Vagina (tissue), 2 donors: ENCODE measurements at regions not wholly inside any gene's neighbourhood (a gene's known extent, or its start where the extent isn't known, plus 50 kb on each side); places are given as distances from the start of the nearest gene placed in this dataset.
A peak's percentile ranks its signal among the peaks of the same experiment; 100 is the strongest.

Experiments used
- DNase-seq, 2 donors: peaks; one replicate each; pipeline ENCODE4 v3.0.0-alpha.2; 2017; ENCODE audit errors: extremely low spot score in 2 of 2
- H3K27ac ChIP-seq: fragments of 200-600 bp; sonication (generic); one replicate; pipeline ENCODE4 v1.5.1; 2019
- H3K27me3 ChIP-seq: fragments of 200-600 bp; sonication (generic); one replicate; pipeline ENCODE4 v1.5.1; 2019
- H3K36me3 ChIP-seq, 2 donors: fragments of 200-600 bp; sonication (generic); one replicate each; pipeline ENCODE4 v1.5.1; 2017 to 2019
- H3K4me1 ChIP-seq: fragments of 200-600 bp; sonication (generic); one replicate; pipeline ENCODE4 v1.5.1; 2019
- H3K4me3 ChIP-seq, 2 donors: fragments of 200-600 bp; sonication (generic); 1 replicate in 1 of 2; 2 replicates in 1 of 2; pipeline ENCODE4 v1.5.1; 2016 to 2019
- H3K9me3 ChIP-seq: fragments of 200-600 bp; sonication (generic); one replicate; pipeline ENCODE4 v1.5.1; 2019
- POLR2A ChIP-seq, 2 donors: fragments of 450-650 bp; IDR thresholded peaks; one replicate each; pipeline ENCODE4 v1.6.1; 2017; ENCODE audit warnings: antibody characterized with exemption in 2 of 2, mild to moderate bottlenecking in 2 of 2, moderate library complexity in 2 of 2
- POLR2AphosphoS5 ChIP-seq, 2 donors: sonication (generic); formaldehyde crosslinking; IDR thresholded peaks; one replicate each; pipeline ENCODE4 v1.9.0; 2017; ENCODE audit warnings: antibody characterized with exemption in 2 of 2, mild to moderate bottlenecking in 2 of 2, low read depth in 1 of 2; ENCODE audit not compliant: insufficient read depth in 1 of 2
- intact Hi-C: fragments of 100-400 bp; cut with DNase I; formaldehyde crosslinking; loops from one replicate; pipeline ENCODE4 v1.15.1; 2023
- TF ChIP-seq, protein P1 (sequence below), 3 experiments: fragments of 450-650 bp in 2 of 3; fragments of 200-600 bp in 1 of 3; sonication (generic) in 1 of 3; IDR thresholded peaks; one replicate each; pipeline ENCODE4 v1.5.1; 2017 to 2019; ENCODE audit warnings: antibody characterized with exemption in 3 of 3, mild to moderate bottlenecking in 2 of 3, moderate library complexity in 2 of 3

DNA sequence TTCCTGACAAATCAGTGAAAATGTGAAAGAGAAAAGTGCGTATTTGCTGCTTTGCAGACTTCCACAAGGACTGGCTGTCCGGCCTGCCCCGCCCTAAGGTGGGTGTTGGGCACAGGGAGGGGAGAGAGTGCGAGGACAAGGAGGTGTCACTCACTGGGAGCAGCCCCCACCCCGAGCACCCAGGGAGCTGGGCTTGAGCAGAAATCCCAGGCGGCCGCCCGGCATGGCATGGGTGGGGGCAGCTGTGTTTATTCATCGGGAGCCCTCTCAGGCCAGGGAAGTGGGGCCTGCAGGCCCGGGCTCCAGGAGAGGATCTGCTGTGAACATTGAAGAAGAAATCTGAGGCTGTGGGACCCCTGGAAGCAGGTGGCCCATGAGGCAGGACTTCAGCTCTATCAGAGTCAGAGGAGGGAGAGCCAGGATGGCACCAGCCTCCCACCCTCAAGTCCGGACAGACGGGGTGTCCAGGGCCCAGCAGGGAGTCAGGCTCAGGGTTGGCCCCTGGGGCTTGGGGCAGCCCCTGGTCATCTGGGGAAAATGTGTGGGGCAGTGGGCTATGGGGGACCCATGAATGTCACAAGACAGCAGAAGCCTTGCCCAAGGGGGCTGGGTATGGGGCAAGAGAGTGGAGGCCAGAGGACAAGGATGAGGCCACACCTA, 164.4 kb upstream of the PPP2R2D start:
- DNase-seq, result peak in 1 of 2 donors; percentile 54
- Histone ChIP-seq H3K4me1 (no peaks in the 10 kb centered on the region), H3K9me3 (no peaks in the 10 kb centered on the region), H3K4me3 (no peak overlapping the region), H3K36me3 (no peaks in the 10 kb centered on the region), H3K27me3 (no peaks in the 10 kb centered on the region), H3K27ac (no peak overlapping the region)
- TF ChIP-seq, protein P1, sequence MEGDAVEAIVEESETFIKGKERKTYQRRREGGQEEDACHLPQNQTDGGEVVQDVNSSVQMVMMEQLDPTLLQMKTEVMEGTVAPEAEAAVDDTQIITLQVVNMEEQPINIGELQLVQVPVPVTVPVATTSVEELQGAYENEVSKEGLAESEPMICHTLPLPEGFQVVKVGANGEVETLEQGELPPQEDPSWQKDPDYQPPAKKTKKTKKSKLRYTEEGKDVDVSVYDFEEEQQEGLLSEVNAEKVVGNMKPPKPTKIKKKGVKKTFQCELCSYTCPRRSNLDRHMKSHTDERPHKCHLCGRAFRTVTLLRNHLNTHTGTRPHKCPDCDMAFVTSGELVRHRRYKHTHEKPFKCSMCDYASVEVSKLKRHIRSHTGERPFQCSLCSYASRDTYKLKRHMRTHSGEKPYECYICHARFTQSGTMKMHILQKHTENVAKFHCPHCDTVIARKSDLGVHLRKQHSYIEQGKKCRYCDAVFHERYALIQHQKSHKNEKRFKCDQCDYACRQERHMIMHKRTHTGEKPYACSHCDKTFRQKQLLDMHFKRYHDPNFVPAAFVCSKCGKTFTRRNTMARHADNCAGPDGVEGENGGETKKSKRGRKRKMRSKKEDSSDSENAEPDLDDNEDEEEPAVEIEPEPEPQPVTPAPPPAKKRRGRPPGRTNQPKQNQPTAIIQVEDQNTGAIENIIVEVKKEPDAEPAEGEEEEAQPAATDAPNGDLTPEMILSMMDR (IDR thresholded peaks at IDR 0.05), result no peak
- TF ChIP-seq POLR2AphosphoS5 (IDR thresholded peaks at IDR 0.05; ENCODE audit: insufficient read depth in 1 of 2, low read depth in 1 of 2), result no peak
- no peak for TF ChIP-seq POLR2A (IDR thresholded peaks at IDR 0.05)
- intact Hi-C loops, result no loop called here

DNA sequence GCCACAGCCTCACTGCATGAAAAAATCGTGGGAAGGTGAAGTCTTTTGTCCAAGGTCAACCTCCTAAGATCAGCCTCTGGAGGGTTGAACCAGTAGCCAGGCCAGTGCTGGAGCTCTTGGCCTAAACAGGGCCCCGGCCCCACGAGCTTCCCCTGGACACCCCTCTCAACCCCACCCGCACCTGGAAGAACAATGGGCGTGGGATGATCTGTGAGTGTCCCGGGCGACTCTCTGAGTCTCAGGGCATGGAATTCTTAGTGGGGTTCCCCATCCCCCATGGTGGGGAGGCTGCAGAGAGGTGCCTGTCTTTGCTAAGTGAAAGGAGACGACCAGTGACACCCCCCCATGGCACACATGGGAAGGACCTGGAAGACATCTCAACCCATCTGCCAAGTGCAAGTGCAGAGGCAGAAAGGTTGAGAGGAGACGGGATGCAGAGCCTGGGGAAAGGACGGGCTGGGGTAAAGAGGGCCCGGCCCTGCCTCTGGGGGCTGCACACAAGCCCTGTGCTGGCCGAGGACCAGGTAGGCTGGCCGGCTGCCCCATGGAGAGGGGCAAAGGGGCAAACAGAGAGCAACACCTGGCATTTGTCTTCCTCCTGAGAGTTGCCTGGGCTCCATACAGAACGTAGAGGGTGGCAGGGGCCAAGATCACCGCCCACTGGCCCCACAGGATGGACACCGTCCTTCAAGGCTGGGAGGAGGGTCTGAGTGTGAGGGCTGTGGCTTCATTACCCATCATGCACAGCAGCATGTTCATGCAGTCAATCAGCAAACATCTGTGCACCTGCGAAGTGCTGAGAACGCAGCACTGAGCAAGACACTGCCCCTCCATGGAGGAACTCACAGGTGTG, 163.0 kb upstream of the PPP2R2D start:
- TF ChIP-seq POLR2A (IDR thresholded peaks at IDR 0.05) (no peak), POLR2AphosphoS5 (IDR thresholded peaks at IDR 0.05; ENCODE audit: insufficient read depth in 1 of 2, low read depth in 1 of 2) (no peak)
- TF ChIP-seq, protein P1 (IDR thresholded peaks at IDR 0.05), result no peak
- H3K4me3 ChIP-seq, result no peak overlapping the region
- no peaks in the 10 kb centered on the region for H3K36me3 ChIP-seq
- H3K4me1 ChIP-seq, result no peaks in the 10 kb centered on the region
- H3K27ac ChIP-seq, result no peak overlapping the region
- H3K27me3 ChIP-seq, result no peaks in the 10 kb centered on the region
- DNase-seq, result peak in 1 of 2 donors; percentile 49
- H3K9me3 ChIP-seq, result no peaks in the 10 kb centered on the region
- intact Hi-C loops, result no loop called here

DNA sequence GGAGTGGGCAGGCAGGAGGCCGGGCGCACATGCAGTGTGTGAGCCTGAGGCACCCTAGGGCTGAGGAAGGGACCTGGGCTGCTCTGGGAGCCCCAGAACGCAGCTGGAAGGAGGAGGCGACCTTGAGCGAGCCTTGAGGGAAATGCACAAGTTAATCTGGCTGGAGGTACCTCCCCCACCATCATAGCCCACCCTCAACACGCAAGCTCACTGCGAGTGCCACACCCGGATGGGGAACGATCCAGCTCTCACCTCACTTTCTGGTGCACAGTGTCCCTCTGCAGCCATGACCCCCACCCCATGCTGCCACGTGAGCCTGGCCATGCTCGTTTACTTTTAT, 162.4 kb upstream of the PPP2R2D start:
- no peak overlapping the region for H3K4me3 ChIP-seq
- H3K9me3 ChIP-seq, result no peaks in the 10 kb centered on the region
- TF ChIP-seq POLR2A (IDR thresholded peaks at IDR 0.05) (no peak), POLR2AphosphoS5 (IDR thresholded peaks at IDR 0.05; ENCODE audit: insufficient read depth in 1 of 2, low read depth in 1 of 2) (no peak)
- TF ChIP-seq, protein P1 (IDR thresholded peaks at IDR 0.05), result no peak
- H3K27me3 ChIP-seq, result no peaks in the 10 kb centered on the region
- H3K36me3 ChIP-seq, result no peaks in the 10 kb centered on the region
- peak in 1 of 2 donors; percentile 47 for DNase-seq
- H3K27ac ChIP-seq, result no peak overlapping the region
- H3K4me1 ChIP-seq, result peaks cover 2% of the 10 kb centered on the region
- intact Hi-C loops, result no loop called here

DNA sequence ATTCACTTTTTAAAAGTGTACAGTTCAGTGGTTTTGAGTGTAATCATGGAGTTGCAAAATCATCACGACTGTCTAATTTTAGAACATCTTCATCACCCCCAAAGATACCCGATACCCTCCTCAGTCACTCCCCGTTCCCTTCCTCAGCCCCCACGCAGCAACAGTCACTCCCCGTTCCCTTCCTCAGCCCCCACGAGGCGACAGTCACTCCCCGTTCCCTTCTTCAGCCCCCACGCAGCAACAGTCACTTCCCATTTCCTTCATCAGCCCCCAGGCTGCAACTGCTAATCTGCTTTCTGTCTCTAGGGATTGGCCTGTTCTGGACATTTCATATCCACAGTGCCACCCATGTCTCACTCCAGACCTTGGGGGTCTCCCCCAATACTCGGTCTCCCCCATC, 161.6 kb upstream of the PPP2R2D start:
- peaks cover 8% of the 10 kb centered on the region for H3K4me1 ChIP-seq
- H3K36me3 ChIP-seq, result no peaks in the 10 kb centered on the region
- TF ChIP-seq, protein P1 (IDR thresholded peaks at IDR 0.05), result no peak
- TF ChIP-seq POLR2A (IDR thresholded peaks at IDR 0.05), result no peak
- no peak for TF ChIP-seq POLR2AphosphoS5 (IDR thresholded peaks at IDR 0.05; ENCODE audit: insufficient read depth in 1 of 2, low read depth in 1 of 2)
- H3K27ac ChIP-seq, result no peak overlapping the region
- no peaks in the 10 kb centered on the region for H3K27me3 ChIP-seq
- no peak overlapping the region for H3K4me3 ChIP-seq
- intact Hi-C loops, result no loop called here
- H3K9me3 ChIP-seq, result no peaks in the 10 kb centered on the region
- no peak for DNase-seq

DNA sequence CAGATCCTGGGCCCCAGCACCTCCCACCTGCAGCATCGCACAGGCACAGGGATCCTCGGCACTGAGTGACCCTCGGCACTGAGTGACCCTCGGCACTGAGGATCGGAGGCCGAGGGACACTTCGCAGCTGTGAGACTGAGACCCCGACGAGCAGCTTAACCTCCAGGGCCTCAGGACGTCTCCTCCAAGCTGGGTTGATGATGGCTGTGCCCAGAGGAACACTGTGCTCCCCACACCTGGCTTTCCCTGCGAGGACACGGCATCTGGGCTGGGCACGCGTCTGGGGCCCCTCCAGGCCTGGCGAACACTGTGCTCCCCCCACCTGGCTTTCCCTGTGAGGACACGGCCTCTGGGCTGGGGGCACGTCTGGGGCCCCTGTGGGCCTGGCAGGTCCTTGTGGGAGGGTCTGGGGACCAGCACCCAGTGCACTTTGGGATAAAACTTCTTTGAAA, 158.3 kb upstream of the PPP2R2D start:
- TF ChIP-seq, protein P1 (IDR thresholded peaks at IDR 0.05), result no peak
- TF ChIP-seq POLR2AphosphoS5 (IDR thresholded peaks at IDR 0.05; ENCODE audit: insufficient read depth in 1 of 2, low read depth in 1 of 2), result no peak
- TF ChIP-seq POLR2A (IDR thresholded peaks at IDR 0.05), result no peak
- H3K4me3 ChIP-seq, result no peak overlapping the region
- H3K27ac ChIP-seq, result no peak overlapping the region
- H3K36me3 ChIP-seq, result no peaks in the 10 kb centered on the region
- intact Hi-C loops, result no loop called here
- DNase-seq, result no peak
- H3K4me1 ChIP-seq, result peaks cover 8% of the 10 kb centered on the region
- no peaks in the 10 kb centered on the region for H3K9me3 ChIP-seq
- H3K27me3 ChIP-seq, result no peaks in the 10 kb centered on the region
